PC-9 (cell line): ENCODE measurements at regions not wholly inside any gene's neighbourhood (a gene's known extent, or its start where the extent isn't known, plus 50 kb on each side); places are given as distances from the start of the nearest gene placed in this dataset.

Experiments used
- CTCF ChIP-seq: fragments of 200-600 bp; sonication (generic); conservative IDR thresholded peaks from 2 replicates; pipeline ENCODE4 v1.6.1; 2017; ENCODE audit warnings: mixed run types, antibody characterized with exemption, mild to moderate bottlenecking, moderate library complexity
- EZH2 ChIP-seq: fragments of 200-600 bp; sonication (generic); IDR thresholded peaks from 2 replicates; pipeline ENCODE4 v1.8.0; 2017; ENCODE audit warnings: antibody characterized with exemption, low read depth

- TF ChIP-seq CTCF = no peak
- TF ChIP-seq EZH2 = no peak
Observed at GRCh38 chr14:40004871-40005500, 572.8 kb upstream of the FBXO33 start.
